G401 (cell line): ENCODE measurements at regions not wholly inside any gene's neighbourhood (a gene's known extent, or its start where the extent isn't known, plus 50 kb on each side); places are given as distances from the start of the nearest gene placed in this dataset.
"Not testable (repeated sequence)": the region's sequence is repeated elsewhere in the genome, so short reads cannot be mapped to it uniquely, and the experiment has no call there.

Experiments used
- DNase-seq: peaks from one replicate; pipeline ENCODE4 v3.0.0-alpha.2; 2015; ENCODE audit warnings: low spot score
- in situ Hi-C: cut with HindIII; loops from 2 replicates; pipeline ENCODE4 v1.10.0; 2016; ENCODE audit warnings: low sequenced_read_pairs, mixed read lengths

DNA sequence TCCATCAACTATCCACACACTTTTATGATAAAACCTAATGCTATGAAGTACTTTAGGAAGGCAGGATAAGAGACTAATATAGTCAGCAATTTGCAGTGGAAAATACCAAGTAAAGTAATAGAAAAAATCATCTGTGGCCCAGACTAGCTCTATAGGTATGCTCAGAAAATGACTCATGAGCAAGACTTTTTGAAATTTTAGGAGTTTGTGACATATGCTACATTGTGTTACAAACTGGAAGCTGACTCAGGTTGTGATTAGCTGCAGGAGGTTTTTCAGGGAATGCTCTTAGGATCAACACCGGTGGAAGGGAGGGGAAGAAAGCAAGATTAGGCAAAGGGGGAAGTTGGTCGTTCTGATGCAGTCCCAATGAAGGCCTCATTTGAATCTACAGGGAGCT is 56.1 kb downstream of the FEZF1 start:
- in situ Hi-C loops: no loop called here
- no peak for DNase-seq

DNA sequence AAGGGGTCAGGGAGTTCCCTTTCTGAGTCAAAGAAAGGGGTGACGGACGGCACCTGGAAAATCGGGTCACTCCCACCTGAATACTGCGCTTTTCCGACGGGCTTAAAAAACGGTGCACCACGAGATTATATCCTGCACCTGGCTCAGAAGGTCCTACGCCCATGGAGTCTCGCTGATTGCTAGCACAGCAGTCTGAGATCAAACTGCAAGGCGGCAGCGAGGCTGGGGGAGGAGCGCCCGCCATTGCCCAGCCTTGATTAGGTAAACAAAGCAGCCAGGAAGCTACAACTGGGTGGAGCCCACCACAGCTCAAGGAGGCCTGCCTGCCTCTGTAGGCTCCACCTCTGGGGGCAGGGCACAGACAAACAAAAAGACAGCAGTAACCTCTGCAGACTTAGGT is 65.8 kb downstream of the FEZF1 start:
- DNase-seq, in situ Hi-C loops: not testable (repeated sequence)

DNA sequence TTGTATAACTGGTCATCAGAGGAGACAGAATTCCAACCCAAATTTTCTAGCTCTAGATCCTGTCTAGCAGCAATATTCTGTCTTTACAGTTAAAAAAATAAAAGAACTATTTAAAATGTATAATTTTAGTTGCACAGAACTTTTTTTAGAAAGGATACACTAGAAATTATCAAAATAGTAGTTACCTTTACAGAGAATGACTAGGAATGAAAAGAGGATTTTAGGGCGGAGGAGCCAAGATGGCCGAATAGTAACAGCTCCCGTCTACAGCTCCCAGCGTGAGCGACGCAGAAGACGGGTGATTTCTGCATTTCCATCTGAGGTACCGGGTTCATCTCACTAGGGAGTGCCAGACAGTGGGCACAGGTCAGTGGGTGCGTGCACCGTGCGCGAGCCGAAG is 66.3 kb downstream of the FEZF1 start:
- DNase-seq: not testable (repeated sequence)

DNA sequence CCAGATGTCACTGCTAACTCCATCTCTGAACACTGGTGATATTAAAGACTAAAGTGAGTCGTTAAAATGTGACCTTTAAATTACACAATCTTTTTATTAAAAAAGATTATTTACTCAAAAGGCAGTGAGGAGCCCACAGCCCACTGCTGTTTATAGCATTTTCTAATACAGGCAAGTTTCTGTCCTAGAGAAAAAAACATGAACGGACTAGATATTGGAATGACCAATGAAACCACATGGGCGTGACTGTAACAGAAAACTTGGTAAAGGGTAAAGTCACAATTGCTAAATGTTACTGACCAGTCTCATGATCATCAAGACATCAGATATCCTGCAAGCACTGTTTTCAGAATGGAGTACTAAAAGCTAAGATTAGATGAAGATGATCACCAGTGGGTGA is 78.7 kb downstream of the FEZF1 start:
- DNase-seq: no peak
- in situ Hi-C loops: no loop called here

More for the DNA sequence above, 66.3 kb downstream of the FEZF1 start:
- in situ Hi-C loops: not testable (repeated sequence)

DNA sequence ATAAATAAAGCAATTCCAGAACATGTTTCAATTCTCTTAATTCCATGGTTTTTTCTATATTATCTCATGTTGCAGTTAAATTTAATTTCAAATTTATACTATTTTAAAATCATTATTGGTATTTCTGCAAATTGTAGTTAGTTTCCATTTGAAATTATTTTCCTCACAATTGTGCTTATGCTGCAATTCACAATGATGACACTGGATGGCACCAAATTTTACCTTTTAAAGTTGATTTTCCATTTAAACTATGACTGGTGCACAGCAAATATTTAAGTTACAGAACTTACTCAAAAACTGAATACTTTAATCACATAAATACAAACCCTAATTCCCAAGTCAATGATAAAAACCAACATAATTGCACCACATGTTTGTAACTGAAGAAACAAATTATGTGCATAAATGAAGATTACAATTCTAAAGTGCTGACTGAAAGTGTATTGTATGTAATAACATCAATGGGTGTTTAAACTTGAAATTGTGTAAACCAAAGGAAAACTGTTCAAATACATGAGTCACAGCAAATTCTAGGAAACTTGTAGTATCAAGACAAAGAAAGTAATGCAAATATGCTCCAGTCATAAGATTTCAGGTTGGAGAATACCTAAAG is 75.3 kb upstream of the AASS start:
- DNase-seq: peak; percentile 53
- in situ Hi-C loops: no loop called here

DNA sequence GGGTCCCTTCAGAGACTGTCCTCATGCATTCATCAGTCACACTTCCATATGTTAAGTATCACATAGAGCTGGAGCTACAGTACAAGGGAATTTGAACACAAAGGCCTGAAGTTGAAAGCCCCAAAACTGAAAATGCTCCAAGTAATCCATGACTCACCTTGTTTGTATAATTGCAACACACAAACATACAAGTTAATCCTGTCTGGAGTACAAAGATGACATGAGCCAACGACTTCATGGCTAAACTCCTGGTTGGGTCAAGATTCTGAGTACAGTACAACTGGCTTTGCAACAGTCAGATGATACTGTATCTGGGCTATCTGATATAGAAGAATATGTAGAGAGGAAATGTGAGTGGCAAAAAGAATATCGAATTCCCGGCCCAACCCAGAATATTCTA is 73.1 kb upstream of the AASS start:
- in situ Hi-C loops: no loop called here
- no peak for DNase-seq

DNA sequence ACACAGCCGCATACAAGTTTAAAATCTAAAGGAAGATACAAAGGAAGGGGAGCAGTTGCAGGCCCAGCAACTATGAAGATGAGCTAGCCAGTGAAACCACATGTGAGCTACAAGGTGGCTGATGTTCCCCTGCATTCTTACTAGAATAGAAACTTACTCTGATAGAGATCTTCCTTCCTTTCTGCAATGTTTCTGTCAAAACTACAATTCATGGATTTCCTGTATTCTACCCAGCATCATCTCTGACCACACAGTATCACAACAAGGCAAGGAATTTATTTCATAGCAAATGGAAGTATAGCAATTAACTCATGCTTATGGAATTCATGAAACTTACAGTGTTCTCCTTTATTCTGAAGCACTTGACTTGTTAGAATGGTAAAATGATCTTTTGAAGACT is 68.7 kb upstream of the AASS start:
- in situ Hi-C loops: no loop called here
- no peak for DNase-seq

DNA sequence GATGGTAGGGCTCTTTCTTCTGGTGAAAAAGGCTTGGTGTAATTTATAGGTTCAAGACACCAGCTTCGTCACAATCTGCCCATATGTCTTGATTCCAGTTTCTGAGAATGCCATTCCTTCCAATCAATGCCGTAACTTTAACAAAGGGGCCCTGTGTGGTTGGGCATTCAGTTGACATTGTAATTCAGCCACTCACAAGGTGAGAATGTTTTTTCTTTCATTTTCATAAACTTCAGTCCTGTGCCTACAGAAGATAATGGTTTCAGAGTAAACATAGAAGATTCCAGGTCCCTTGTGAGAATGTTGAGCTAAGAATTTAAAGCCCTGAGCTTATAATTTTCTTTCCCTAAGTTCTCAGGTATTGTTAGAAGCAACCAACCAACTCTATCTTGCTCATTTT is 67.3 kb upstream of the AASS start:
- DNase-seq: no peak
- in situ Hi-C loops: no loop called here

DNA sequence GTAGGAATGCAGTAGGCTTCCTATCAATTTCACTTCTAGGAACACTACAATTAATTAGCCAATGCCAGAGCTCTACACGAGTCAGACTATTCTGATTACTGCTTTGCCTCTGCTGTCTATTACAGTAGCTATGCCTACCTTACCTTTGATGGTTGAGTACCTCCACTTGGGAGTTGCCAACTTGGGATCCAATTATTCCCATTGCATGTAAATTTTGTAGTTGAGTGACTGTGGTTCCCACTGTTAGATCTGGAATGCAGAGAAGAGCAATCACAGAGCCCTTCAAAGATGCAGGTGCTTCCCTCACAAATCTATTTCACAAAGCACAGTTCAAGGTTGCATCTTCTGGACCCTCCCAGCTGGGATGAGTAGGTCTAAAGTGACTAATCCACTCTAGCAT is 62.9 kb upstream of the AASS start:
- in situ Hi-C loops: no loop called here
- no peak for DNase-seq

DNA sequence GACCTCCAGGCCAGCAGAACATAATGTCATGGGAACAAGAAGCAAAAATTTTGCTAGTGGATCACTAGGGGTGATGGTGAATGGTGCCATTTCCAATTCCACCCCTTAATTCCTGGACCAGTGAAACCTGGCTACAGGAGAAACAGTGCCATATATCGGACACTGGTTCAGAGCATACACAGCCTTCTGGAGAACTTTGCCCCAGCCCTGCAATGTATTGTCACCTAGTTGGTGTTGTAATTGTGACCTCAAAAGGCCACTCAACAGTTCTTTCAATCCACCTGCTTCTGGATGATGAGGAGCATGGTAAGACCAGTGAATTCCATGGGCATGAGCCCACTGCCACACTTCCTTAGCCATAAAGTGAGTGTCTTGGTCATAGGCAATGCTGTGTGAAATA is 59.8 kb upstream of the AASS start:
- in situ Hi-C loops: no loop called here
- no peak for DNase-seq

DNA sequence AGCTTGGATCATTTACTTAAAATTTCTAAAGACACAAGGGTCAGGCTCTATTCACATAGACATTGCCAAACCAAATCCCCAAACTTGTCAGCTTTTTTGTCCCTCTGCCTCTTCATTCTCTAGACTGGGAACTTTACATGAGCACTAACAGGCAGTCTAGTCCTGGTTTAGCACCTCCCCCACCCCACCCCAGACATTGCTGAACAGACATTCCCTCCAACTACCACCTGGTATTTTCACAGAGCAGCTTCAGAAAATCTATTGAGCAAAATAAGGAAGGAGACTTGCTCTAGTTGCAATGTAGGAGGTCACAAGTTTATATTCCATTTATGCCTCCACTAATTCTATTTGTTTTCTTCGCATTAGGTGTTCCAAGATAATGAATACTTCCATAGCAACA is 56.8 kb upstream of the AASS start:
- in situ Hi-C loops: no loop called here
- no peak for DNase-seq

DNA sequence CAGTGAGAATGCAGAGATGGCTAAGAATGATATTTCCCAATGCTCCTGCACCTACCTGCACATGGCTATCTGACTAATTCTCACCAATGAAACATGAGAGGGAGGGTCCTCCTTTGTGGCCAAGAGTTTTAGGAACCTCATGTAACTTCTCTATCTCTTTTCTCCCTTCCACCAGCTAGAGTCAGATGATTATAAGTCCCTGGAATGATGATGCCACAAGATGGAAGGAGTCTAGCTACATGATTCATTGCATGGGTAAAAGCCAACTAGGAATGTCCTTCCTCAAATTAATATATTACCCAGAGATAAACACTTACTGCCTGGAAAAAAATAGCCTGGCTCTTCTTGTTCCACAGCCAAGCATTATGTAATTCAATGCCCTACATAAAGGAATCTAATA is 55.1 kb upstream of the AASS start:
- peak; percentile 34 for DNase-seq
- in situ Hi-C loops: no loop called here

DNA sequence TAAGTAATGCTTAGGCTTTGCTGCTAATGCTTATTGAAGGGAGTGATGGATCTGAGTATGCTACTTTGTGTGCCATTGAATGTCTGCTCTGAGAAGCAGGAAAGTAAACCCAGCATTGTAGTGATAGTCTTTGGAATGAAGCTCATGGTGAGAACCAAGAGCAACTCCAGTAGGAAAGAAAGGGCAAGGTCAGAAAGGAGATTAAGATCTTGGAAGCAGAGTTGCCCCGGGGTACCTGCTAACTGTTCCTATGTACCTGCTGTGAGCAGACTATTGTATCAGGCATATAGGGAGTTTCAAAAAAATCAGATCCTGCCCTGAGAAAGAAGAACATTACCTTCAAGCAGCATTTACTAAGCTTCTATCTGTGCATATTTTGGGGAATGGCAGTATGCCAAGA is 54.5 kb upstream of the AASS start:
- in situ Hi-C loops: no loop called here
- no peak for DNase-seq
